ENCODE measurements at regions not wholly inside any gene's neighbourhood (a gene's known extent, or its start where the extent isn't known, plus 50 kb on each side); places are given as distances from the start of the nearest gene placed in this dataset.

DNA sequence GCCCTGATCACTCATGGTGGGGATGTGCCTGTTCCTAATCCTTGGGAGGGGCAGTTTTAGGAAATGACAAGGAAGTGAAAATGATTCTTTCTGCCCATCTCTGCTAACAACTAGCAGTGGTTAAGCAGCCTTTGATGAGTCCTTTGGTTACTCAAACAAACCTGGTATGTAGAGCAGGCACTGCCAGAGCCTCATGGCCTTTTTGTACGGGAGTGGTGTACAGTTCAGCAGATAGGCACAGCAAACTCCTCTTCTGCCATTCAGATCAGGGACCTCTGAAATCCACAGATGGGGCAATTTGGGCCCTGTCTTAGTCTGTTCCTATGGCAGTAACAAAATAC is 66.2 kb downstream of the FZD4 start:
- TF ChIP-seq, protein P1, sequence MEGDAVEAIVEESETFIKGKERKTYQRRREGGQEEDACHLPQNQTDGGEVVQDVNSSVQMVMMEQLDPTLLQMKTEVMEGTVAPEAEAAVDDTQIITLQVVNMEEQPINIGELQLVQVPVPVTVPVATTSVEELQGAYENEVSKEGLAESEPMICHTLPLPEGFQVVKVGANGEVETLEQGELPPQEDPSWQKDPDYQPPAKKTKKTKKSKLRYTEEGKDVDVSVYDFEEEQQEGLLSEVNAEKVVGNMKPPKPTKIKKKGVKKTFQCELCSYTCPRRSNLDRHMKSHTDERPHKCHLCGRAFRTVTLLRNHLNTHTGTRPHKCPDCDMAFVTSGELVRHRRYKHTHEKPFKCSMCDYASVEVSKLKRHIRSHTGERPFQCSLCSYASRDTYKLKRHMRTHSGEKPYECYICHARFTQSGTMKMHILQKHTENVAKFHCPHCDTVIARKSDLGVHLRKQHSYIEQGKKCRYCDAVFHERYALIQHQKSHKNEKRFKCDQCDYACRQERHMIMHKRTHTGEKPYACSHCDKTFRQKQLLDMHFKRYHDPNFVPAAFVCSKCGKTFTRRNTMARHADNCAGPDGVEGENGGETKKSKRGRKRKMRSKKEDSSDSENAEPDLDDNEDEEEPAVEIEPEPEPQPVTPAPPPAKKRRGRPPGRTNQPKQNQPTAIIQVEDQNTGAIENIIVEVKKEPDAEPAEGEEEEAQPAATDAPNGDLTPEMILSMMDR (IDR thresholded peaks at IDR 0.05 in 4 of 5, conservative IDR thresholded peaks at IDR 0.05 in 1 of 5): no peak
- TF ChIP-seq POLR2A (IDR thresholded peaks at IDR 0.05): no peak

All from gastrocnemius medialis (tissue), 4 donors.